ENCODE measurements at regions not wholly inside any gene's neighbourhood (a gene's known extent, or its start where the extent isn't known, plus 50 kb on each side); places are given as distances from the start of the nearest gene placed in this dataset.

- TF ChIP-seq CTCF (IDR thresholded peaks at IDR 0.05), result no peak
- no peak for TF ChIP-seq ZFX (IDR thresholded peaks at IDR 0.05; ENCODE audit: borderline replicate concordance)
Observed at GRCh38 chr1:233843525-233844204, 60.8 kb upstream of the SLC35F3 start.

Data from 22Rv1 (cell line).